H1 (cell line): ENCODE measurements at regions not wholly inside any gene's neighbourhood (a gene's known extent, or its start where the extent isn't known, plus 50 kb on each side); places are given as distances from the start of the nearest gene placed in this dataset.

Experiments used
- CTCF ChIA-PET: fragments of 300-600 bp; sonication (Branson Sonifier 250); formaldehyde crosslinking; loops from one replicate; lab custom pipeline; 2021; ENCODE audit not compliant: partially characterized antibody; lab: Charles Lee
- POLR2A ChIA-PET: fragments of 300-600 bp; sonication (Branson Sonifier 250); formaldehyde crosslinking; loops from one replicate; lab custom pipeline; 2021; ENCODE audit warnings: inconsistent platforms; ENCODE audit not compliant: partially characterized antibody; lab: Charles Lee
- DNase-seq, 2 experiments: peaks; one replicate each; pipeline versions ENCODE4 v3.0.0 to v3.0.0-alpha.2; 2010 to 2022; ENCODE audit warnings: low spot score in 2 of 2, low read depth in 1 of 2, mixed read lengths in 1 of 2
- FAIRE-seq: peaks from 2 replicates; lab custom pipeline; 2011; peaks lifted over from hg19 to GRCh38; lab: Jason Lieb, UNC
- H2AFZ ChIP-seq: 2 replicates; pipeline ENCODE4 v1.8.1; 2012; ENCODE audit warnings: low read length, inconsistent platforms
- H2AK5ac ChIP-seq: 2 replicates; pipeline ENCODE4 v1.6.1; 2013; ENCODE audit warnings: low read depth, low read length
- H2BK120ac ChIP-seq: replicated peaks from 2 replicates; pipeline ENCODE3; 2013; ENCODE audit warnings: low read depth, low read length, inconsistent platforms
- H2BK12ac ChIP-seq: 2 replicates; pipeline ENCODE4 v1.6.1; 2013; ENCODE audit warnings: low read depth, low read length
- H2BK15ac ChIP-seq: 2 replicates; pipeline ENCODE4 v1.6.1; 2013; ENCODE audit warnings: low read length
- H2BK20ac ChIP-seq: 2 replicates; pipeline ENCODE4 v1.6.1; 2013; ENCODE audit warnings: low read length
- H2BK5ac ChIP-seq: 2 replicates; pipeline ENCODE4 v1.6.1; 2013; ENCODE audit warnings: low read depth, low read length
- H3K14ac ChIP-seq: 2 replicates; pipeline ENCODE4 v1.6.1; 2013; ENCODE audit warnings: inconsistent platforms; ENCODE audit not compliant: insufficient read length
- H3K18ac ChIP-seq: 2 replicates; pipeline ENCODE4 v1.6.1; 2013; ENCODE audit warnings: low read length; ENCODE audit errors: extremely low read depth
- H3K23ac ChIP-seq: 2 replicates; pipeline ENCODE4 v1.6.1; 2013; ENCODE audit warnings: inconsistent platforms; ENCODE audit not compliant: insufficient read length
- H3K23me2 ChIP-seq: 2 replicates; pipeline ENCODE4 v1.6.1; 2013; ENCODE audit warnings: low read depth, low read length
- H3K27ac ChIP-seq: 2 replicates; pipeline ENCODE4 v1.6.1; 2011; ENCODE audit warnings: low read depth, low read length, inconsistent platforms
- H3K27me3 ChIP-seq, 4 experiments: replicated peaks in 1 of 4; 1 replicate in 1 of 4; 2 replicates in 3 of 4; pipeline versions ENCODE4 v1.6.1 to v1.8.1; 2011 to 2013; ENCODE audit warnings: low read length in 3 of 4, mild to moderate bottlenecking in 3 of 4, inconsistent platforms in 2 of 4, mixed read lengths in 2 of 4, moderate library complexity in 1 of 4; ENCODE audit not compliant: control insufficient read depth in 3 of 4, insufficient read depth in 3 of 4; ENCODE audit errors: extremely low read depth in 1 of 4
- H3K36me3 ChIP-seq, 4 experiments: 2 replicates each; pipeline versions ENCODE4 v1.6.1 to v1.8.1; 2011 to 2013; ENCODE audit warnings: mild to moderate bottlenecking in 4 of 4, low read length in 3 of 4, moderate library complexity in 2 of 4, control low read depth in 1 of 4, inconsistent platforms in 1 of 4; ENCODE audit not compliant: insufficient read depth in 4 of 4, control insufficient read depth in 2 of 4
- H3K4ac ChIP-seq: replicated peaks from 2 replicates; pipeline ENCODE3; 2013; ENCODE audit warnings: low read length, low read depth, mixed read lengths, inconsistent platforms; ENCODE audit not compliant: insufficient read length
- H3K4me1 ChIP-seq, 4 experiments: replicated peaks in 1 of 4; 1 replicate in 1 of 4; 2 replicates in 3 of 4; pipeline versions ENCODE4 v1.6.1 to v1.8.1; 2011 to 2013; ENCODE audit warnings: low read length in 3 of 4, inconsistent platforms in 2 of 4, mixed read lengths in 1 of 4; ENCODE audit not compliant: insufficient read depth in 4 of 4, control insufficient read depth in 3 of 4
- H3K4me2 ChIP-seq, 2 experiments: 2 replicates each; pipeline versions ENCODE4 v1.6.1 to v1.8.1; 2011 to 2013; ENCODE audit warnings: low read depth in 2 of 2, low read length in 2 of 2, control low read depth in 1 of 2, inconsistent platforms in 1 of 2, mild to moderate bottlenecking in 1 of 2; ENCODE audit not compliant: insufficient read depth in 1 of 2
- H3K4me3 ChIP-seq, 4 experiments: fragments of 200-600, 300-600 bp in 1 of 4; sonication (generic), shearing (Covaris generic), sonication (Bioruptor Twin) in 1 of 4; 2 replicates each; pipeline versions ENCODE4 v1.5.1 to v1.8.1; 2011 to 2016; ENCODE audit warnings: low read length in 4 of 4, low read depth in 3 of 4, control low read depth in 2 of 4, inconsistent platforms in 2 of 4, mild to moderate bottlenecking in 2 of 4, mixed read lengths in 1 of 4, moderate library complexity in 1 of 4; ENCODE audit not compliant: insufficient read depth in 2 of 4; ENCODE audit errors: extremely low read depth in 1 of 4
- H3K56ac ChIP-seq: replicated peaks from 2 replicates; pipeline ENCODE3; 2013; ENCODE audit warnings: low read depth, mild to moderate bottlenecking, mixed read lengths, low read length, inconsistent platforms; ENCODE audit not compliant: insufficient read length
- H3K79me1 ChIP-seq: 2 replicates; pipeline ENCODE4 v1.6.1; 2013; ENCODE audit warnings: low read depth, low read length, control low read depth
- H3K79me2 ChIP-seq, 2 experiments: 2 replicates each; pipeline versions ENCODE4 v1.6.1 to v1.8.1; 2012 to 2013; ENCODE audit warnings: low read length in 2 of 2, mild to moderate bottlenecking in 2 of 2, inconsistent platforms in 1 of 2; ENCODE audit not compliant: insufficient read depth in 2 of 2, control insufficient read depth in 1 of 2
- H3K9ac ChIP-seq, 4 experiments: replicated peaks in 1 of 4; 1 replicate in 1 of 4; 2 replicates in 3 of 4; pipeline versions ENCODE4 v1.6.1 to v1.8.1; 2011 to 2013; ENCODE audit warnings: low read depth in 3 of 4, low read length in 3 of 4, control low read depth in 2 of 4, mild to moderate bottlenecking in 2 of 4, moderate library complexity in 2 of 4, inconsistent platforms in 1 of 4; ENCODE audit errors: extremely low read depth in 1 of 4
- H3K9me3 ChIP-seq, 2 experiments: 2 replicates each; pipeline versions ENCODE4 v1.6.1 to v1.8.1; 2012 to 2013; ENCODE audit warnings: mild to moderate bottlenecking in 2 of 2, moderate library complexity in 2 of 2, control low read depth in 1 of 2, inconsistent platforms in 1 of 2, low read depth in 1 of 2, low read length in 1 of 2, mixed read lengths in 1 of 2; ENCODE audit not compliant: insufficient read depth in 2 of 2
- H4K20me1 ChIP-seq, 2 experiments: replicated peaks in 1 of 2; 2 replicates each; pipeline versions ENCODE3 to v1.8.1; 2011 to 2013; ENCODE audit warnings: inconsistent platforms in 2 of 2, low read length in 2 of 2, mild to moderate bottlenecking in 1 of 2; ENCODE audit not compliant: insufficient read depth in 2 of 2, control insufficient read depth in 1 of 2
- H4K5ac ChIP-seq: 2 replicates; pipeline ENCODE4 v1.6.1; 2013; ENCODE audit warnings: low read length, low read depth, mixed read lengths, inconsistent platforms; ENCODE audit not compliant: insufficient read length
- H4K8ac ChIP-seq: 2 replicates; pipeline ENCODE4 v1.8.0; 2013; ENCODE audit warnings: mild to moderate bottlenecking, moderate library complexity, low read length, inconsistent platforms; ENCODE audit not compliant: insufficient read depth; ENCODE audit errors: extremely low read depth
- H4K91ac ChIP-seq: replicated peaks from 2 replicates; pipeline ENCODE3; 2013; ENCODE audit warnings: low read length, mixed read lengths, inconsistent platforms; ENCODE audit not compliant: insufficient read length
- BRCA1 ChIP-seq: IDR thresholded peaks from 2 replicates; pipeline ENCODE4 v1.6.1; 2012; ENCODE audit warnings: low read depth, low read length, improper control_type of control experiment
- CBX8 ChIP-seq: fragments of 300-800, 300-1000 bp; sonication (generic); IDR thresholded peaks from 2 replicates; pipeline ENCODE4 v1.7.1; 2016; ENCODE audit warnings: low read depth, low read length, borderline replicate concordance
- EGR1 ChIP-seq: IDR thresholded peaks from 2 replicates; pipeline ENCODE4 v1.6.1; 2011; ENCODE audit warnings: low read depth, low read length, borderline replicate concordance
- FOSL1 ChIP-seq: IDR thresholded peaks from 2 replicates; pipeline ENCODE4 v1.6.1; 2011; ENCODE audit warnings: mild to moderate bottlenecking, low read depth, low read length, moderate library complexity; ENCODE audit not compliant: insufficient read depth
- GTF2F1 ChIP-seq: IDR thresholded peaks from 2 replicates; pipeline ENCODE4 v1.6.1; 2012; ENCODE audit warnings: low read depth, low read length, improper control_type of control experiment, borderline replicate concordance
- MAFK ChIP-seq: IDR thresholded peaks from 2 replicates; pipeline ENCODE4 v1.6.1; 2012; ENCODE audit warnings: low read depth, mild to moderate bottlenecking, improper control_type of control experiment, low read length
- NANOG ChIP-seq: IDR thresholded peaks from 2 replicates; pipeline ENCODE4 v1.6.1; 2011; ENCODE audit warnings: low read length, low read depth, mild to moderate bottlenecking, inconsistent platforms; ENCODE audit not compliant: insufficient read depth, poor library complexity, severe bottlenecking
- NRF1 ChIP-seq: IDR thresholded peaks from 2 replicates; pipeline ENCODE4 v1.6.1; 2011; ENCODE audit warnings: mild to moderate bottlenecking, low read depth, low read length, improper control_type of control experiment
- POU5F1 ChIP-seq: IDR thresholded peaks from 2 replicates; pipeline ENCODE4 v1.6.1; 2011; ENCODE audit warnings: low read depth, mild to moderate bottlenecking, low read length, moderate library complexity
- RNF2 ChIP-seq: fragments of 200-900, 300-1000 bp; sonication (generic); IDR thresholded peaks from 2 replicates; pipeline ENCODE4 v1.7.1; 2016; ENCODE audit warnings: borderline replicate concordance, low read depth, mild to moderate bottlenecking, antibody characterized with exemption, low read length; ENCODE audit not compliant: poor library complexity, severe bottlenecking; ENCODE audit errors: missing control alignments
- TAF1 ChIP-seq: IDR thresholded peaks from 2 replicates; pipeline ENCODE4 v1.6.1; 2011; ENCODE audit warnings: mild to moderate bottlenecking, low read depth, low read length
- TBP ChIP-seq: IDR thresholded peaks from 2 replicates; pipeline ENCODE4 v1.6.1; 2011; ENCODE audit warnings: low read depth, low read length, improper control_type of control experiment
- TCF12 ChIP-seq: IDR thresholded peaks from 2 replicates; pipeline ENCODE4 v1.6.1; 2011; ENCODE audit warnings: low read depth, mild to moderate bottlenecking, low read length
- WGBS, 2 experiments: shearing (Covaris generic) in 1 of 2; methylation state at CpG; one replicate each; pipeline versions ENCODE4 v1.1.6 to v1.1.7; 2013 to 2015; ENCODE audit warnings: low lambda C conversion rate in 2 of 2, mixed read lengths in 2 of 2, inconsistent platforms in 1 of 2, low coverage in 1 of 2, missing lambda C conversion rate in 1 of 2; ENCODE audit not compliant: insufficient replicate concordance in 2 of 2, insufficient coverage in 1 of 2, insufficient read length in 1 of 2; ENCODE audit errors: extremely low coverage in 1 of 2, missing lambda C conversion rate in 1 of 2; 5-methylcytosine and 5-hydroxymethylcytosine counted together

DNA sequence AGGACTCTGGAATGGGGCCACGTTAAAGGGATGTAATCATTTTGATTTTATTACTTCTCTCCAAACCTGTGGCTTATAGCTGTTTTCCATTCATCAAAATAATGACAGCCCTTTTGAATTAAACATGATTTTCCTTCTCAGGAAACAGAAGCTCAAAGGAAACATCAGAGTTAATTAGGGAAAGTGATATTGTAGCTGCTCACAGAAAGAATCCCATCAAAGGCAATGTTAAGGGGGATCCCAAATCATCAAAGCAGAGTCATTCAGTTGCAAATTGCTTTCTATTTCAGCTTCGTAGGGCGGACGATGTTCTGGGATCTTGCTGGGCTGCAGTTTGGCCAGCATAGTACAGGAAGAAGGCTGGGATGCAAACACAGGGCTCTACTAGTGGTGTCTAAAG is 563.2 kb downstream of the CCSER2 start:
- no peak overlapping the region for H3K4me3 ChIP-seq
- no peak for DNase-seq
- no peak overlapping the region for H4K5ac ChIP-seq
- ChIA-PET CTCF (interaction anchor here (0.6 to 1.2 kb wide), 3 partner anchors 36 to 804 kb away, joined by 3 to 5 read pairs (median 4); no protein-coding TSS in a partner anchor), POLR2A (no interaction called here)
- H3K79me1 ChIP-seq = no peaks in the 10 kb centered on the region
- no peak overlapping the region for H3K9ac ChIP-seq
- H3K56ac ChIP-seq = no peak overlapping the region
- no peaks in the 10 kb centered on the region for H4K20me1 ChIP-seq
- no peaks in the 10 kb centered on the region for H3K27me3 ChIP-seq
- no peak overlapping the region for H2BK5ac ChIP-seq
- H3K23ac ChIP-seq = no peak overlapping the region
- no peaks in the 10 kb centered on the region for H3K79me2 ChIP-seq
- H2BK120ac ChIP-seq = no peak overlapping the region
- H3K4ac ChIP-seq = no peak overlapping the region
- H4K8ac ChIP-seq = no peak overlapping the region
- no peak overlapping the region for H2BK20ac ChIP-seq
- no peak overlapping the region for H2AK5ac ChIP-seq
- H4K91ac ChIP-seq = no peak overlapping the region
- H2AFZ ChIP-seq = no peak overlapping the region
- no peak overlapping the region for H3K4me2 ChIP-seq
- H3K4me1 ChIP-seq = no peaks in the 10 kb centered on the region
- FAIRE-seq = no peak
- H3K36me3 ChIP-seq = no peaks in the 10 kb centered on the region
- no peak overlapping the region for H3K27ac ChIP-seq
- H3K23me2 ChIP-seq = no peaks in the 10 kb centered on the region
- 69% methylated on average over 4 of the region's 4 CpGs; no CpG with 5 or more reads in 1 of the 2 experiments for WGBS, 2 experiments
- H2BK15ac ChIP-seq = no peak overlapping the region
- no peak overlapping the region for H3K18ac ChIP-seq
- H3K9me3 ChIP-seq = no peaks in the 10 kb centered on the region
- H3K14ac ChIP-seq = no peak overlapping the region
- no peak overlapping the region for H2BK12ac ChIP-seq
- TF ChIP-seq NRF1 (no peak), MAFK (no peak), TCF12 (no peak), NANOG (no peak), RNF2 (no peak), BRCA1 (no peak), CBX8 (no peak), EGR1 (no peak), POU5F1 (no peak), FOSL1 (no peak), TBP (no peak), TAF1 (no peak), GTF2F1 (no peak)
